A549 (cell line): ENCODE measurements at regions not wholly inside any gene's neighbourhood (a gene's known extent, or its start where the extent isn't known, plus 50 kb on each side); places are given as distances from the start of the nearest gene placed in this dataset.

Experiments used
- ATAC-seq, 2 experiments: fragments of 200-7000 bp in 1 of 2; fragments of >200 bp in 1 of 2; cut with Nextera tagmentation in 1 of 2; cut with Tn5 transposase in 1 of 2; 3 replicates each; pipeline versions ENCODE4 v1.8.0 to v1.9.1; 2018 to 2020; ENCODE audit warnings: mild to moderate bottlenecking in 1 of 2, moderate library complexity in 1 of 2
- CTCF ChIA-PET: fragments of 300-600 bp; sonication (Branson Sonifier 250); formaldehyde crosslinking; extraction: SDS; loops from one replicate; lab custom pipeline; 2021; ENCODE audit warnings: antibody characterized with exemption, inconsistent platforms; lab: Yijun Ruan, JAX
- POLR2A ChIA-PET: fragments of 350-600 bp; formaldehyde crosslinking; extraction: SDS; loops from one replicate; lab custom pipeline; 2021; ENCODE audit warnings: antibody characterized with exemption, inconsistent platforms; lab: Yijun Ruan, JAX
- DNase-seq, 2 experiments: peaks; one replicate each; pipeline versions ENCODE4 v3.0.0 to v3.0.0-alpha.2; 2011 to 2016; ENCODE audit warnings: low read depth in 1 of 2, low spot score in 1 of 2
- FAIRE-seq: peaks from 2 replicates; lab custom pipeline; 2011; peaks lifted over from hg19 to GRCh38; lab: Jason Lieb, UNC
- H3K27ac ChIP-seq, 2 experiments: fragments of >200 bp; sonication (Bioruptor Twin); formaldehyde crosslinking; 3 replicates each; pipeline ENCODE4 v1.5.1; 2016 to 2017
- H3K4me1 ChIP-seq: fragments of >200 bp; sonication (Bioruptor Twin); formaldehyde crosslinking; 3 replicates; pipeline ENCODE4 v1.6.1; 2016
- H3K4me2 ChIP-seq: fragments of >200 bp; sonication (Bioruptor Twin); formaldehyde crosslinking; 3 replicates; pipeline ENCODE4 v1.6.1; 2016
- H3K4me3 ChIP-seq: fragments of >200 bp; sonication (Bioruptor Twin); formaldehyde crosslinking; 3 replicates; pipeline ENCODE4 v1.5.1; 2016
- H3K9me3 ChIP-seq: fragments of >200 bp; sonication (Bioruptor Twin); formaldehyde crosslinking; 3 replicates; pipeline ENCODE4 v1.6.1; 2016
- BHLHE40 ChIP-seq: IDR thresholded peaks from 2 replicates; pipeline ENCODE4 v1.6.1; 2012; ENCODE audit warnings: low read depth, low read length, inconsistent platforms
- CBX2 ChIP-seq: fragments of 200-600 bp; sonication (generic); IDR thresholded peaks from 2 replicates; pipeline ENCODE4 v1.6.1; 2016; ENCODE audit warnings: low read depth, mild to moderate bottlenecking, borderline replicate concordance
- CBX8 ChIP-seq: fragments of 200-600 bp; sonication (generic); IDR thresholded peaks from 2 replicates; pipeline ENCODE4 v1.6.1; 2016
- CEBPB ChIP-seq, 2 experiments: fragments of >200 bp in 1 of 2; sonication (Bioruptor Twin) in 1 of 2; formaldehyde crosslinking in 1 of 2; IDR thresholded peaks; 2 replicates each; pipeline ENCODE4 v1.6.1; 2012 to 2016
- EHF ChIP-seq: fragments of 250-450 bp; sonication (Bioruptor Pico); IDR thresholded peaks from 2 replicates; pipeline ENCODE4 v1.5.0; 2020; ENCODE audit warnings: mild to moderate bottlenecking
- ELK1 ChIP-seq: fragments of 150-350 bp; IDR thresholded peaks from 2 replicates; pipeline ENCODE4 v1.6.1; 2014; ENCODE audit warnings: low read depth, mild to moderate bottlenecking, low read length
- ESRRA ChIP-seq: fragments of 150-350 bp; IDR thresholded peaks from 2 replicates; pipeline ENCODE4 v1.6.1; 2014; ENCODE audit warnings: mild to moderate bottlenecking, low read length, borderline replicate concordance
- FOSB ChIP-seq: fragments of 250-450 bp; sonication (Bioruptor Pico); IDR thresholded peaks from 2 replicates; pipeline ENCODE4 v1.5.0; 2020; ENCODE audit warnings: mild to moderate bottlenecking, moderate library complexity
- HDAC2 ChIP-seq: fragments of 200-600 bp; sonication (generic); IDR thresholded peaks from 2 replicates; pipeline ENCODE4 v1.6.1; 2016
- HEYL ChIP-seq: fragments of 250-450 bp; sonication (Bioruptor Pico); IDR thresholded peaks from 2 replicates; pipeline ENCODE4 v1.8.0; 2021; ENCODE audit warnings: mild to moderate bottlenecking, moderate library complexity
- HOXB13 ChIP-seq: fragments of 250-450 bp; sonication (Bioruptor Pico); IDR thresholded peaks from 2 replicates; pipeline ENCODE4 v1.5.0; 2020; ENCODE audit warnings: low read depth, mild to moderate bottlenecking, moderate library complexity
- HOXB5 ChIP-seq: fragments of 250-450 bp; sonication (Bioruptor Pico); IDR thresholded peaks from 2 replicates; pipeline ENCODE4 v1.5.0; 2020; ENCODE audit warnings: mild to moderate bottlenecking, moderate library complexity
- KDM1A ChIP-seq: fragments of 200-600 bp; sonication (generic); IDR thresholded peaks from 2 replicates; pipeline ENCODE4 v1.6.1; 2016; ENCODE audit warnings: low read depth, mild to moderate bottlenecking
- KDM5A ChIP-seq: fragments of 200-600 bp; sonication (generic); IDR thresholded peaks from 2 replicates; pipeline ENCODE4 v1.6.1; 2016; ENCODE audit warnings: antibody characterized with exemption, mild to moderate bottlenecking
- MAFK ChIP-seq: fragments of 450-650 bp; IDR thresholded peaks from 2 replicates; pipeline ENCODE4 v1.6.1; 2014; ENCODE audit not compliant: partially characterized antibody
- MAZ ChIP-seq: fragments of 150-350 bp; IDR thresholded peaks from 2 replicates; pipeline ENCODE4 v1.6.1; 2014; ENCODE audit warnings: antibody characterized with exemption, low read depth, low read length, borderline replicate concordance
- NFE2L2 ChIP-seq: fragments of 150-350 bp; conservative IDR thresholded peaks from 2 replicates; pipeline ENCODE4 v1.6.1; 2014; ENCODE audit warnings: low read length
- NPAS2 ChIP-seq: fragments of 250-450 bp; sonication (Bioruptor Pico); IDR thresholded peaks from 2 replicates; pipeline ENCODE4 v1.8.0; 2022; ENCODE audit warnings: mild to moderate bottlenecking, moderate library complexity, borderline replicate concordance
- NR3C1 ChIP-seq: fragments of >200 bp; sonication (Bioruptor Twin); formaldehyde crosslinking; IDR thresholded peaks from 3 replicates; pipeline ENCODE4 v1.6.1; 2017
- POLR2A ChIP-seq: IDR thresholded peaks from 2 replicates; pipeline ENCODE4 v1.6.1; 2012; ENCODE audit warnings: mild to moderate bottlenecking, low read length
- RARB ChIP-seq: fragments of 250-450 bp; sonication (Bioruptor Pico); IDR thresholded peaks from 2 replicates; pipeline ENCODE4 v1.8.0; 2021; ENCODE audit warnings: mild to moderate bottlenecking, moderate library complexity
- RCOR1 ChIP-seq: fragments of 150-350 bp; IDR thresholded peaks from 2 replicates; pipeline ENCODE4 v1.6.1; 2014; ENCODE audit warnings: antibody characterized with exemption, low read length, low read depth
- RFX5 ChIP-seq: fragments of 450-650 bp; IDR thresholded peaks from 2 replicates; pipeline ENCODE4 v1.7.1; 2014; ENCODE audit warnings: antibody characterized with exemption, mild to moderate bottlenecking, moderate library complexity
- RNF2 ChIP-seq: fragments of 200-600 bp; sonication (generic); IDR thresholded peaks from 2 replicates; pipeline ENCODE4 v1.6.1; 2016; ENCODE audit warnings: low read depth, mild to moderate bottlenecking, antibody characterized with exemption, moderate library complexity, borderline replicate concordance
- SMC3 ChIP-seq: fragments of >200 bp; sonication (Bioruptor Twin); formaldehyde crosslinking; IDR thresholded peaks from 3 replicates; pipeline ENCODE4 v1.6.1; 2018; ENCODE audit warnings: inconsistent platforms
- TFCP2L1 ChIP-seq: fragments of 250-450 bp; sonication (Bioruptor Pico); IDR thresholded peaks from 2 replicates; pipeline ENCODE4 v1.5.0; 2021; ENCODE audit warnings: mild to moderate bottlenecking
- TP53 ChIP-seq: fragments of 250-450 bp; sonication (Bioruptor Pico); IDR thresholded peaks from 2 replicates; pipeline ENCODE4 v1.5.0; 2021; ENCODE audit warnings: mild to moderate bottlenecking, moderate library complexity
- USF2 ChIP-seq: fragments of 450-650 bp; IDR thresholded peaks from 2 replicates; pipeline ENCODE4 v1.6.1; 2014; ENCODE audit warnings: antibody characterized with exemption
- ZC3H11A ChIP-seq: fragments of 450-650 bp; IDR thresholded peaks from 2 replicates; pipeline ENCODE4 v1.6.1; 2014; ENCODE audit warnings: antibody characterized with exemption, mild to moderate bottlenecking
- ZFP36 ChIP-seq: fragments of 450-650 bp; IDR thresholded peaks from 2 replicates; pipeline ENCODE4 v1.6.1; 2014; ENCODE audit warnings: borderline replicate concordance; ENCODE audit not compliant: partially characterized antibody
- ZNF302 ChIP-seq: fragments of 250-450 bp; sonication (Bioruptor Pico); IDR thresholded peaks from 2 replicates; pipeline ENCODE4 v1.9.0; 2021; ENCODE audit warnings: inconsistent platforms, mild to moderate bottlenecking, moderate library complexity
- ZSCAN20 ChIP-seq: fragments of 250-450 bp; sonication (Bioruptor Pico); IDR thresholded peaks from 2 replicates; pipeline ENCODE4 v1.8.0; 2022; ENCODE audit warnings: mild to moderate bottlenecking, moderate library complexity
- WGBS: methylation state at CpG from one replicate; pipeline ENCODE4 v1.1.6; 2017; ENCODE audit errors: missing lambda C conversion rate; 5-methylcytosine and 5-hydroxymethylcytosine counted together
- TF ChIP-seq, protein P1 (sequence below): fragments of >200 bp; sonication (Bioruptor Twin); formaldehyde crosslinking; IDR thresholded peaks from 3 replicates; pipeline ENCODE4 v1.6.1; 2016

DNA sequence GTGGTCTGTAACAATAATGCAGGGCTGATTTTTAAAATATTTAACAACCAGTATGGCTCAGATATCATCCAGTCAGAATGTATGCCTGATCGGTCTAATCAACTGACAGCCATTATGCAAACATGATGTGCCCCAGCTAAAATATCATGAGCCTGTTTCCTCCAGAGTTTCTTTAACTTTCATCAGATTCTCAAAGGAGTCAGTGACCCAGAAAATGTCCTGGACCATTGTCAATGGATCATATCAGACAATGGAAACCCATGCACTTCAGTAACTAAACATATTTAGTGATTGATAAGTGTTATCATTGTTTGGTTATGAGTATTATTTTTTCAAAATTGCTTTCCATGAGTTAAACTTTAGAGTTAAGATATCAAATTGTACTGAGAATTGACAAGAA lies 173.5 kb downstream of the LMBRD1 start:
- POLR2A ChIA-PET, result no interaction called here
- no peak for DNase-seq
- WGBS, result 47% methylated on average over 1 of the region's 1 CpG
- CTCF ChIA-PET, result no interaction called here
- Histone ChIP-seq H3K4me3 (no peak overlapping the region), H3K4me1 (no peaks in the 10 kb centered on the region), H3K4me2 (no peak overlapping the region), H3K27ac (no peak overlapping the region), H3K9me3 (no peaks in the 10 kb centered on the region)
- no peak for FAIRE-seq
- ATAC-seq, result no peak
- TF ChIP-seq KDM5A (no peak), USF2 (no peak), HOXB5 (no peak), NR3C1 (no peak), RARB (CRISPR knock-in tag) (no peak), MAFK (no peak), ZC3H11A (no peak), NFE2L2 (no peak), CEBPB (IDR thresholded peaks at IDR 0.05) (no peak), HOXB13 (CRISPR knock-in tag) (no peak), CBX2 (no peak), ESRRA (no peak), MAZ (no peak), RFX5 (no peak), EHF (CRISPR knock-in tag) (no peak)
- TF ChIP-seq, all 56 proteins: peak for 0

GRCh38 chr6:69622924-69623323 lies 173.9 kb downstream of the LMBRD1 start:
- H3K9me3 ChIP-seq, result no peaks in the 10 kb centered on the region
- ChIA-PET POLR2A (no interaction called here), CTCF (no interaction called here)
- no peak for FAIRE-seq
- H3K4me2 ChIP-seq, result no peak overlapping the region
- 6% methylated on average over 2 of the region's 2 CpGs for WGBS
- TF ChIP-seq ZFP36 (no peak), ZSCAN20 (no peak), CBX2 (no peak), RNF2 (no peak), POLR2A (no peak), RCOR1 (no peak), FOSB (CRISPR knock-in tag) (no peak), RARB (CRISPR knock-in tag) (no peak), TP53 (CRISPR knock-in tag) (no peak), SMC3 (no peak)
- TF ChIP-seq, protein P1, sequence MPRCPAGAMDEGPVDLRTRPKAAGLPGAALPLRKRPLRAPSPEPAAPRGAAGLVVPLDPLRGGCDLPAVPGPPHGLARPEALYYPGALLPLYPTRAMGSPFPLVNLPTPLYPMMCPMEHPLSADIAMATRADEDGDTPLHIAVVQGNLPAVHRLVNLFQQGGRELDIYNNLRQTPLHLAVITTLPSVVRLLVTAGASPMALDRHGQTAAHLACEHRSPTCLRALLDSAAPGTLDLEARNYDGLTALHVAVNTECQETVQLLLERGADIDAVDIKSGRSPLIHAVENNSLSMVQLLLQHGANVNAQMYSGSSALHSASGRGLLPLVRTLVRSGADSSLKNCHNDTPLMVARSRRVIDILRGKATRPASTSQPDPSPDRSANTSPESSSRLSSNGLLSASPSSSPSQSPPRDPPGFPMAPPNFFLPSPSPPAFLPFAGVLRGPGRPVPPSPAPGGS, result no peak
- H3K4me1 ChIP-seq, result no peaks in the 10 kb centered on the region
- no peak overlapping the region for H3K4me3 ChIP-seq
- DNase-seq, result no peak
- no peak overlapping the region for H3K27ac ChIP-seq
- ATAC-seq, result no peak

- TF ChIP-seq BHLHE40 (no peak), USF2 (no peak), CEBPB (IDR thresholded peaks at IDR 0.05) (no peak), ELK1 (no peak), SMC3 (no peak), HEYL (no peak), CBX8 (no peak), NPAS2 (no peak), NFE2L2 (no peak), FOSB (CRISPR knock-in tag) (no peak), ZSCAN20 (no peak), TFCP2L1 (CRISPR knock-in tag) (no peak), RFX5 (no peak), ZNF302 (CRISPR knock-in tag) (no peak), HDAC2 (no peak), KDM1A (no peak), HOXB5 (no peak)
- TF ChIP-seq, protein P1, result no peak
- WGBS, result 32% methylated on average over 3 of the region's 3 CpGs
- no peak overlapping the region for H3K4me2 ChIP-seq
- DNase-seq (no peak), FAIRE-seq (no peak), ATAC-seq (no peak)
- no peak overlapping the region for H3K4me3 ChIP-seq
- H3K27ac ChIP-seq, result no peak overlapping the region
- CTCF ChIA-PET, result no interaction called here
- POLR2A ChIA-PET, result no interaction called here
- no peaks in the 10 kb centered on the region for H3K4me1 ChIP-seq
- no peaks in the 10 kb centered on the region for H3K9me3 ChIP-seq
These were observed 174.6 kb downstream of the LMBRD1 start for GRCh38 chr6:69622230-69622629.
